ENCODE measurements at regions not wholly inside any gene's neighbourhood (a gene's known extent, or its start where the extent isn't known, plus 50 kb on each side); places are given as distances from the start of the nearest gene placed in this dataset.

DNA sequence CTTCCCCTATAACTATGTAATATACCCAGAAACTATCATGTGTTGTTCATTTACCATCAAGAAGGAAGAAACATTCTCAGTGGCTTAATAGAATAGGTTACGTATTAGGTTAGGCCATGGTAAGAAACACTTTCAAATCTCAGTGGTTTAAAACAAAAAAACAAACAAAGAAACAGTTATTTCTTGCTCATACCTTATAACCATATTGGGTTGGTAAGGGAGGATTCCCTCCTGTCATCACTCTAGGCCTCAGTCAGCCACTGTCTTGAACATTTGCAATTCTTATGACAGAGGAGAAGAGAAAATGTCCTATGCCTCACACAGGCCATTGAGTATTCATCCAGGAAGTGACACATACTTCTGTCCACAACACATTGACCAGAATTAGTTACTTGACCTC lies 727.7 kb upstream of the NECTIN3 start:
- TF ChIP-seq, protein P1, sequence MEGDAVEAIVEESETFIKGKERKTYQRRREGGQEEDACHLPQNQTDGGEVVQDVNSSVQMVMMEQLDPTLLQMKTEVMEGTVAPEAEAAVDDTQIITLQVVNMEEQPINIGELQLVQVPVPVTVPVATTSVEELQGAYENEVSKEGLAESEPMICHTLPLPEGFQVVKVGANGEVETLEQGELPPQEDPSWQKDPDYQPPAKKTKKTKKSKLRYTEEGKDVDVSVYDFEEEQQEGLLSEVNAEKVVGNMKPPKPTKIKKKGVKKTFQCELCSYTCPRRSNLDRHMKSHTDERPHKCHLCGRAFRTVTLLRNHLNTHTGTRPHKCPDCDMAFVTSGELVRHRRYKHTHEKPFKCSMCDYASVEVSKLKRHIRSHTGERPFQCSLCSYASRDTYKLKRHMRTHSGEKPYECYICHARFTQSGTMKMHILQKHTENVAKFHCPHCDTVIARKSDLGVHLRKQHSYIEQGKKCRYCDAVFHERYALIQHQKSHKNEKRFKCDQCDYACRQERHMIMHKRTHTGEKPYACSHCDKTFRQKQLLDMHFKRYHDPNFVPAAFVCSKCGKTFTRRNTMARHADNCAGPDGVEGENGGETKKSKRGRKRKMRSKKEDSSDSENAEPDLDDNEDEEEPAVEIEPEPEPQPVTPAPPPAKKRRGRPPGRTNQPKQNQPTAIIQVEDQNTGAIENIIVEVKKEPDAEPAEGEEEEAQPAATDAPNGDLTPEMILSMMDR (IDR thresholded peaks at IDR 0.05), result no peak
- TF ChIP-seq POLR2A (IDR thresholded peaks at IDR 0.05), result no peak

Measured in uterus (tissue), 2 donors.